ENCODE measurements at regions not wholly inside any gene's neighbourhood (a gene's known extent, or its start where the extent isn't known, plus 50 kb on each side); places are given as distances from the start of the nearest gene placed in this dataset.

DNA sequence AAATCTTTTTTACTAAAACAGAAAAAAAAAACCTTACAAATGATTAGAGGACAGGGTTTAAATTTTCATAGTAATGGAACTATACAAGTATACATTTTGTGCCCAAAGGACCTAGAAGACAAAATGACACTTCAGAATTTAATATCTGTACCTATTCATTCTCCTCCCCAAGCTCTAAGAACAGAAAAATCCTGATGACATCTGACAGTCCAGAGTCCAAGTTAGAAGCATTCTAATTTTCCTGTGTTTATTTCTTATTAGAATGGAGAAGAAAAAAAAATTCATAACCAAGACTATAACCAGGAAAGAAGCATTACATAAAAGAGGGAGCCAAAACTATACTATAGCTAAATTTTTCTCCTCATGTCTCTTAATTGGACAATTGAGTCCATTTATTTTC, 138.9 kb upstream of the SLC13A1 start:
- TF ChIP-seq POLR2A (IDR thresholded peaks at IDR 0.05; ENCODE audit: low read depth), result no peak
- TF ChIP-seq, protein P1, sequence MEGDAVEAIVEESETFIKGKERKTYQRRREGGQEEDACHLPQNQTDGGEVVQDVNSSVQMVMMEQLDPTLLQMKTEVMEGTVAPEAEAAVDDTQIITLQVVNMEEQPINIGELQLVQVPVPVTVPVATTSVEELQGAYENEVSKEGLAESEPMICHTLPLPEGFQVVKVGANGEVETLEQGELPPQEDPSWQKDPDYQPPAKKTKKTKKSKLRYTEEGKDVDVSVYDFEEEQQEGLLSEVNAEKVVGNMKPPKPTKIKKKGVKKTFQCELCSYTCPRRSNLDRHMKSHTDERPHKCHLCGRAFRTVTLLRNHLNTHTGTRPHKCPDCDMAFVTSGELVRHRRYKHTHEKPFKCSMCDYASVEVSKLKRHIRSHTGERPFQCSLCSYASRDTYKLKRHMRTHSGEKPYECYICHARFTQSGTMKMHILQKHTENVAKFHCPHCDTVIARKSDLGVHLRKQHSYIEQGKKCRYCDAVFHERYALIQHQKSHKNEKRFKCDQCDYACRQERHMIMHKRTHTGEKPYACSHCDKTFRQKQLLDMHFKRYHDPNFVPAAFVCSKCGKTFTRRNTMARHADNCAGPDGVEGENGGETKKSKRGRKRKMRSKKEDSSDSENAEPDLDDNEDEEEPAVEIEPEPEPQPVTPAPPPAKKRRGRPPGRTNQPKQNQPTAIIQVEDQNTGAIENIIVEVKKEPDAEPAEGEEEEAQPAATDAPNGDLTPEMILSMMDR (IDR thresholded peaks at IDR 0.05), result no peak
- TF ChIP-seq EP300 (IDR thresholded peaks at IDR 0.05), result no peak
- no peak for TF ChIP-seq POLR2AphosphoS5 (IDR thresholded peaks at IDR 0.05)

Measured in esophagus muscularis mucosa (tissue), 4 donors.